GM10248 (cell line): ENCODE measurements at regions not wholly inside any gene's neighbourhood (a gene's known extent, or its start where the extent isn't known, plus 50 kb on each side); places are given as distances from the start of the nearest gene placed in this dataset.

Experiments used
- CTCF ChIA-PET: fragments of 300-600 bp; sonication (Branson Sonifier 250); formaldehyde crosslinking; extraction: SDS; loops from one replicate; lab custom pipeline; 2021; ENCODE audit warnings: antibody characterized with exemption; lab: Yijun Ruan, JAX
- POLR2A ChIA-PET: fragments of 350-650 bp; sonication (Branson Sonifier 250); formaldehyde crosslinking; extraction: SDS; loops from one replicate; lab custom pipeline; 2020; ENCODE audit warnings: antibody characterized with exemption; lab: Yijun Ruan, JAX
- DNase-seq: peaks from one replicate; pipeline ENCODE4 v3.0.0; 2012; ENCODE audit errors: extremely low spot score
- TF ChIP-seq, protein P1 (sequence below): IDR thresholded peaks from 2 replicates; pipeline ENCODE4 v1.5.1; 2012; ENCODE audit warnings: mild to moderate bottlenecking, low read depth; ENCODE audit errors: extremely low read depth, missing control alignments, control extremely low read depth

DNA sequence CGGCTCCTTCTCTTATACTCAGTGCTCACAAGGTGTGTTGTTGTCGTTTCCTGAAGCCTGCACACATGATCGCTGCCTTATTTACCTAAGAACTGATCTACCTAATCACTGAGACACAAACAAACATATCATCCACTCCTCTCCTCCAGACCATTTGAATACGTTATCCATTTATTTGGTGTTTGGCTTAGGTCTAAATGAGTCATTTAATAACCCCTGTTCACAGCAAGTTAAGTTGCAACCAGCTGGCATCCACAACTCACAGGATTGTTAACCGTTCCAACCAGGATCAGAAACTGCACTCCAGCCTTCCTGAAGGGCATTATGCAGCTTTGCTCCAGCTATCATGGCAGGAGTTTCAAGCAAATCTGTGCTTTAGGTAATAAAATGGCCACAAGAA, 511.1 kb upstream of the MAP3K7 start:
- TF ChIP-seq, protein P1, sequence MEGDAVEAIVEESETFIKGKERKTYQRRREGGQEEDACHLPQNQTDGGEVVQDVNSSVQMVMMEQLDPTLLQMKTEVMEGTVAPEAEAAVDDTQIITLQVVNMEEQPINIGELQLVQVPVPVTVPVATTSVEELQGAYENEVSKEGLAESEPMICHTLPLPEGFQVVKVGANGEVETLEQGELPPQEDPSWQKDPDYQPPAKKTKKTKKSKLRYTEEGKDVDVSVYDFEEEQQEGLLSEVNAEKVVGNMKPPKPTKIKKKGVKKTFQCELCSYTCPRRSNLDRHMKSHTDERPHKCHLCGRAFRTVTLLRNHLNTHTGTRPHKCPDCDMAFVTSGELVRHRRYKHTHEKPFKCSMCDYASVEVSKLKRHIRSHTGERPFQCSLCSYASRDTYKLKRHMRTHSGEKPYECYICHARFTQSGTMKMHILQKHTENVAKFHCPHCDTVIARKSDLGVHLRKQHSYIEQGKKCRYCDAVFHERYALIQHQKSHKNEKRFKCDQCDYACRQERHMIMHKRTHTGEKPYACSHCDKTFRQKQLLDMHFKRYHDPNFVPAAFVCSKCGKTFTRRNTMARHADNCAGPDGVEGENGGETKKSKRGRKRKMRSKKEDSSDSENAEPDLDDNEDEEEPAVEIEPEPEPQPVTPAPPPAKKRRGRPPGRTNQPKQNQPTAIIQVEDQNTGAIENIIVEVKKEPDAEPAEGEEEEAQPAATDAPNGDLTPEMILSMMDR: no peak
- ChIA-PET CTCF (interaction anchor here (1.4 kb wide), 1 partner anchor 13 kb away, joined by 3 read pairs; no protein-coding TSS in a partner anchor), POLR2A (no interaction called here)
- DNase-seq: no peak

GRCh38 chr6:91097364-91097763, 510.5 kb upstream of the MAP3K7 start:
- POLR2A ChIA-PET: no interaction called here
- CTCF ChIA-PET: interaction anchor here (1.0 to 1.4 kb wide), 2 partner anchors 14 to 16 kb away, joined by 3 read pairs; no protein-coding TSS in a partner anchor
- DNase-seq: no peak
- TF ChIP-seq, protein P1: no peak

DNA sequence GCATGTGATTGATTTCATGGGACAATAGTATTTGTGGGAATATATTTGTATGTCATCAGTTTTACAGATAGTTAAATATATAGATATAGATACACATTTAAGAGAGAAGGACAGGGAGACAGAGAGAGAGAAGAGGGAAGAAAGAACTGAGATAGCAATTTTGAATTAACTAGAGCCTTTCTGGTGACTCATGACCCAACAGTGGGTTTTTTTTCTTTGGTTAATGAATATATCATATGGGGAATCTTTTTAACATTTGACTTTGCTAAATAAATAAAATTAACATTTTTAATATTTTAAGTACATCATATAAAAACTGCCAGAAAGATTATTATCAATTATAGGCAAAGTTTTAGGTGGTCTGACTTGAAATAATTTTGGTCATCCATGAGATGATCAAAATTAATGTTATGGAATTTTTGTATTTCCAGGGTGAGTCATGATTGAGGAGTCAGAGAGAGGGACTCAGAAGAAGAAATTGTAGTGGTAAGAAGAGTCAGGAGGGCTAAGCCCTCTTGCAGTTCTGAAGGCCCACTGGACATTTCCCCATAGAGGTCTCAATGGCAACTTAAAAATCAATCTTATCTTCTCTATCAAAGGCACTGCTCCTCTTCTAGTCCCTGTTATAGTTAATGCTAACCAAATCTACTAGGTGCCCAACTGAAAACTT, 508.1 kb upstream of the MAP3K7 start:
- TF ChIP-seq, protein P1: no peak
- DNase-seq: no peak
- CTCF ChIA-PET: interaction anchor here (1.5 to 2.7 kb wide), 3 partner anchors 11 to 15 kb away, joined by 3 to 14 read pairs (median 5); no protein-coding TSS in a partner anchor

DNA sequence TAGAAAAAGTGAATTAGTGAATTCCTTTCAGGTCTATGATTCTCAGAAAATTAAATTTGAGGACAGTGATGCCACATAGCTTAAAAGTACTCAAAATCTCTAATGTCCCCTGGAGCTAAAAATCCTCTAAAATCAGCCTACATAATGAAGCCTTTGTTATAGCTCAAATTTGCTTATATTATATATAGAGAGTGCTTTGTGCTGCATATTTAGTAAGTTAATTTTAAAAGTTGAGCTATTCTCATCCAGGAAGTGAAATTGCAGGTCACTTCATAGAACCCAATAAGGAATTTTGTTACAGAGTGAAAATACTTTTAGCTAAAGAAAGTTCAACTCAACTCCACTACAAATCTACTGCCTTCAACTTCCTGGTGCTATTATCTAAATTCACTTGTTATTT, 507.5 kb upstream of the MAP3K7 start:
- ChIA-PET CTCF (interaction anchor here (1.5 to 2.7 kb wide), 3 partner anchors 12 to 13 kb away, joined by 4 to 14 read pairs (median 5); no protein-coding TSS in a partner anchor), POLR2A (no interaction called here)
- TF ChIP-seq, protein P1: no peak
- DNase-seq: no peak

More for the DNA sequence above, 508.1 kb upstream of the MAP3K7 start:
- POLR2A ChIA-PET: no interaction called here

DNA sequence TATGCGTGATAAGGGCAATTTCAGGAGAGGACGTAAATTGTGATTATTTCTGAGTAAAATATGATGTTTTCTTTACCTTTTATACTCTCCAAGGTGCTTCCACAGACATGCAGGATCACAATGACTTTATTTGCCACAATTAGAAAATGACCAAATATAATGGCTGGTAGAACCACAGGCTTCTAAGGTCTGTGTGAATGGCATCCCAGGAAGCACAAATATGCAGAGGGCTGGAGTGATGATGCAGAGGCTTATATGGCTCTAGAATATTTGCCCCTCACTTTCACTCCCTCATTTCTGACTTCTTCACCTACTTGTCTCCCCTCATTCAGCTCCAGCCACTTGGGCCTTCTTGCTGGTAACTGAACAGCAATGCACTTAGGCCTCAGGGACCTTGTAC, 502.1 kb upstream of the MAP3K7 start:
- ChIA-PET CTCF (interaction anchor here (0.6 to 1.9 kb wide), 4 partner anchors 8 to 13 kb away, joined by 3 to 6 read pairs (median 4); no protein-coding TSS in a partner anchor), POLR2A (no interaction called here)

DNA sequence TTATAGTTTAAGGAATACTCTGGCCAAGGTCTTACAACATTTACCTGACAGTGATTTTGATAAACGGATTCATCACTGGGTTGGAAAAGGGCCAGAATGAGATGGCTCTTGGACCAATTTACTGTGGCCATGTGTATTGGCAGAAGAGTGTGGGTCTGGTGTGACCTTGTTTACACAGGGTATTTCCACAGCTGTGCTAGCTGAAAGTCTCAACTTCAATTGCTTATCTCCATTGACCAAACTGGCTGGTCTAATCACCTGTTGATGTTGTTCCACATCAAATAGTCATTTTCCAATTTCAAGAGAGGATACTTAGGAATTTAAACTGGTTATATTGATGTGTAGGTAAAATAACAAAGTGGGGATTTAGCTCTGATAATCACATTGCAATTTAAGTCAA, 501.6 kb upstream of the MAP3K7 start:
- TF ChIP-seq, protein P1: no peak
- CTCF ChIA-PET: interaction anchor here (0.6 to 1.9 kb wide), 4 partner anchors 9 to 13 kb away, joined by 3 to 6 read pairs (median 4); no protein-coding TSS in a partner anchor
- DNase-seq: no peak
- POLR2A ChIA-PET: no interaction called here

More for the DNA sequence above, 502.1 kb upstream of the MAP3K7 start:
- TF ChIP-seq, protein P1: no peak
- DNase-seq: no peak
